ENCODE measurements at regions not wholly inside any gene's neighbourhood (a gene's known extent, or its start where the extent isn't known, plus 50 kb on each side); places are given as distances from the start of the nearest gene placed in this dataset.

GRCh38 chr4:31474221-31474620 is 754.1 kb downstream of the PCDH7 start:
- TF ChIP-seq EP300 (IDR thresholded peaks at IDR 0.05; ENCODE audit: borderline replicate concordance) (no peak), TAF1 (IDR thresholded peaks at IDR 0.05; ENCODE audit: low read depth) (no peak), REST (IDR thresholded peaks at IDR 0.05; ENCODE audit: low read depth) (no peak), CREB1 (IDR thresholded peaks at IDR 0.05; ENCODE audit: low read depth) (no peak), EGR1 (IDR thresholded peaks at IDR 0.05) (no peak), CEBPB (IDR thresholded peaks at IDR 0.05) (no peak), YY1 (IDR thresholded peaks at IDR 0.05; ENCODE audit: low read depth) (no peak), USF1 (IDR thresholded peaks at IDR 0.05) (no peak), RAD21 (IDR thresholded peaks at IDR 0.05; ENCODE audit: low read depth) (no peak), MAX (IDR thresholded peaks at IDR 0.05) (no peak), NFIC (IDR thresholded peaks at IDR 0.05) (no peak), ZBTB7A (IDR thresholded peaks at IDR 0.05; ENCODE audit: low read depth) (no peak), TCF12 (IDR thresholded peaks at IDR 0.05; ENCODE audit: low read depth) (no peak), TEAD4 (IDR thresholded peaks at IDR 0.05) (no peak)
